NOMO-1 treated with dmso at 0.1 percent for 144 hours (cell line): ENCODE measurements at regions not wholly inside any gene's neighbourhood (a gene's known extent, or its start where the extent isn't known, plus 50 kb on each side); places are given as distances from the start of the nearest gene placed in this dataset.

ENCODE experiments used
- DNase-seq: peaks from one replicate; lab custom pipeline; 2025; ENCODE audit not compliant: unreplicated experiment; lab: John Stamatoyannopoulos, UW

GRCh38 chr2:160672211-160672610 is 178.6 kb upstream of the RBMS1 start:
- DNase-seq, result no peak

DNA sequence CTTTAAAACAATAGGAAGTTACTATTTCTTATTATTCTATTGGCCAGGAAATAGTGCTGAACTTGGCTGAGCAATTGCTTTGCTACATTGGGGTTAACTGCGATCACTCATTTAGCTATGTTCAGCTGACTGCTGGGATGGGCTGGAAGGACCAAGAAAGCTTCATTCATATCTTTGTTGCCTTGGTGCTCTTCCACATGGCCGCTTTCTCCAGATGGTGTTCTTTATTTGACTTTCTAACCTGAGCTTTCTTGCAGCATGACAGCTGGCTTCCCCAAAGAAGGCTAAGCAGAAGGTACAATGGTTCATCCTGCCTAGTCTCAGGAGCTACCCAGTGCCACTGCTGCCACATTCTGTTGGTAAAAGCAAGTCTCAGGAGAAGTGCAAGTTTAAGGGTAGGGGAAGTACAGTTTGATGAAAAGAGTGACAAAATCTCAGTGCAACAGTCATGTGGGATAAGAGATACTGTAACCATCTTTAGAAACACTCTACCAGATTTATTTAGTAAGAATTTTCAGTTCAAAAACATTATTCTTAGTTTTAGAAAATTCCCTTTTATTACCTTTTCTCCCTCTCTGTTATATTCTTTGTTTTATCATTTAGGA is 180.6 kb upstream of the RBMS1 start:
- DNase-seq, result no peak

- DNase-seq, result no peak
These were observed 186.1 kb upstream of the RBMS1 start for GRCh38 chr2:160679686-160680085.

DNA sequence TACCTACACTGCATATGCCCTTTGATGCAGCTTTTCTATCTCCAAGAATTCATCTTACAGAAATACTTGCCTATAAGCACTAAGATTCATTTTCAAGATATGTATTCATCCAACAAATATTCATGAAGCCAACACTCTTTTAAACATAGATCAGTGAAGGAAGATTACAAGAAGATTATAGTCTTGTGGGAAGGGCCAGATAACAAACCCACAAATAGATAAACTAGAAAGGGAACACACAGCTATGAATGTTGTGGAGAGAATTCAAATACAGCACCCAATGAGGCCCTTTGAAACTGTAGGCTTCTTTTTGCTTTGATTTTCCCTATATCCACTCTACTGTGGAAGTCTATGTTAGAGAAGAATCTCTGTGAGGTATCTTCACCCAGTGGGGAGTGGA is 186.7 kb upstream of the RBMS1 start:
- no peak for DNase-seq

GRCh38 chr2:160680974-160681373 is 187.4 kb upstream of the RBMS1 start:
- no peak for DNase-seq

GRCh38 chr2:160683206-160683605 is 189.6 kb upstream of the RBMS1 start:
- no peak for DNase-seq

DNA sequence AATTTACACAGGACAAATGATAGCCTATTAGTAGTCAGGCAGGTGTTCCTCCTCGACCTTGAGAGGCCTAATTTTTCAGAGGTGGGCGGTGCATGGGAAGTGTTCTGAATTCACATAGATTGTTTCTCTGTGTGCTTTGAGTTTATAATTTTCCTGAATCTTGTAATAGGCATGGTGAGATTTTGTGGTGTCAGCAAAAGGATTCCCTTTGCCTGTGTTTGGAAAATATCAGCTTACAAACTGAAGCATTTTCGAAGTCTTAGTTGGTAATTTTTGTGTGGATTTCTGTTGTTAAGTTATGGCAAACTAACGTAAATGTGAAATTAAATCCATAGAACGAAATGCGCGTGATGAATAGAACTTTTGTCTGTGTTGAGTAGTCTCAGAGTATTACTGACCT is 194.0 kb upstream of the RBMS1 start:
- no peak for DNase-seq

DNA sequence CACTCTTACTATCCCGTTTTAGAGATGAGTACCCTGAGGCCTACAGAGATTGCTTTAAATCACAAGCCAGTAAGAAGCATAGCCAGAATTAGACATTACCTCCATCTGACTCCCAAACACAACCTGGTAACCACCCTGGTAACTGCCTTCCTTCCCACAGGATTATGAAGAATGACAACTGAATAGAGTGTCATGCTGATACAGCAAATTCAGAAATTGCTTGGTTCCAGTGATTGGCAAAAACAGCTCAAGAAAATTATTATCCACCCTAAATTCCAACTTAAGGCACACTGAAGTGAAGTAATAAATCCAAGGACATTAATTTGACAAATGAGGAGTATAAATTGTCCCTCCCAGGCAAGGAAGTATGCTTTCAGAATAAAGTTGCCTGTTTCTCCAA is 195.8 kb upstream of the RBMS1 start:
- no peak for DNase-seq

- no peak for DNase-seq
These were observed 200.6 kb upstream of the RBMS1 start for GRCh38 chr2:160694221-160694620.

DNA sequence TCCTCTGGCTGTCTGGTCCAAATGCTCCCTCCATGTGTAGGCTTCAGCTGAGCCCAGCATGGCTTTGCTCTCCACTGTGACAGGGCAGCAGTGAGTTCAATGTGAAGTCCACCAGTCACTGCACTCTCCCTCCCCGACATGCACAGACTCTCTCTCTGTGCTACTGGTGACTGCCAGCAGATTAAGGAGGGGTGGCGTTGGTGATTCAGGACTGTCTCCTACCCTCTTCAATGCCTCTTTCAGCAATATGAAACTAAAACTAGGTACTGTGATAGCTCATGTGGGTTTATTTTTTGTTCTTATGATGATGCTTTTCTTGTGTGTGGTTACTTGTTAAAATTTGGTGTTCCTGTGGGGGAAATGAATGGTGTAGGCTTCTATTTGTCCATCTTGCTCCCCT is 201.0 kb upstream of the RBMS1 start:
- no peak for DNase-seq

DNA sequence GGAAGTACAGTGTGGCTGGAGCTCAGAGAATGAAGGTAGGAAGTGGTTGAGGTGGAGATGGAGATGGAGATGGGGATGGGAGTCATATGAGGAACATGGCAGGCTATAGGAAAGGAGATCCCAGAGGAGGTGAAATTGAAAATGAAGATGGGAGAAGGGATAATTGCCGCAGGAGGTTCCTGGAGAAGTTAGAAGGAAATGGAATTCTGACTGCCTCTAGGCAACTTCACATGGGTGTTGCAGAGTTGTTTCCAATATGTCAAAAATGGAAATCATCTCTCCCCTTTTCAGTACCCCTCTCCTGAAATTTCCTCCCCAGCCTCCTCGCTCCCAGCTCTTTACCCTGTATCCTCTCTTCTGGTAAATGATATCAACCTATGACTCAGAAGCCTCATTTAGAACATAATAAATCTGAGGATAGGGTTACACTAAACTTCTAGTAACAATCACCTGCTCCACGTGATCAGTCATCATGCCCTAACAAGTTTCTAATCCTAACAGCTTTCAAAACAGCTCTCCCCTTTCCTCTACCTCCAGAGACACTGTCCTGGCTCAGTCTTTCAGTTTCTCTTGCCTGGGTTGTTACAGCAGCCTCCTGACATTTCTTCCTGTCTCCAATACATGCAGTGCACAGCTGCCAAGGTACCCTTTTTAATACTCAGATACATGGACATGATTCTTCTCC is 201.9 kb upstream of the RBMS1 start:
- DNase-seq, result no peak

GRCh38 chr2:160696087-160696452 is 202.5 kb upstream of the RBMS1 start:
- no peak for DNase-seq

- DNase-seq, result no peak
These were observed 204.2 kb upstream of the RBMS1 start for GRCh38 chr2:160697817-160698216.

GRCh38 chr2:160700021-160700814 is 206.6 kb upstream of the RBMS1 start:
- no peak for DNase-seq

GRCh38 chr2:160701822-160702221 is 208.2 kb upstream of the RBMS1 start:
- DNase-seq, result no peak

GRCh38 chr2:160702754-160703153 is 209.1 kb upstream of the RBMS1 start:
- no peak for DNase-seq

DNA sequence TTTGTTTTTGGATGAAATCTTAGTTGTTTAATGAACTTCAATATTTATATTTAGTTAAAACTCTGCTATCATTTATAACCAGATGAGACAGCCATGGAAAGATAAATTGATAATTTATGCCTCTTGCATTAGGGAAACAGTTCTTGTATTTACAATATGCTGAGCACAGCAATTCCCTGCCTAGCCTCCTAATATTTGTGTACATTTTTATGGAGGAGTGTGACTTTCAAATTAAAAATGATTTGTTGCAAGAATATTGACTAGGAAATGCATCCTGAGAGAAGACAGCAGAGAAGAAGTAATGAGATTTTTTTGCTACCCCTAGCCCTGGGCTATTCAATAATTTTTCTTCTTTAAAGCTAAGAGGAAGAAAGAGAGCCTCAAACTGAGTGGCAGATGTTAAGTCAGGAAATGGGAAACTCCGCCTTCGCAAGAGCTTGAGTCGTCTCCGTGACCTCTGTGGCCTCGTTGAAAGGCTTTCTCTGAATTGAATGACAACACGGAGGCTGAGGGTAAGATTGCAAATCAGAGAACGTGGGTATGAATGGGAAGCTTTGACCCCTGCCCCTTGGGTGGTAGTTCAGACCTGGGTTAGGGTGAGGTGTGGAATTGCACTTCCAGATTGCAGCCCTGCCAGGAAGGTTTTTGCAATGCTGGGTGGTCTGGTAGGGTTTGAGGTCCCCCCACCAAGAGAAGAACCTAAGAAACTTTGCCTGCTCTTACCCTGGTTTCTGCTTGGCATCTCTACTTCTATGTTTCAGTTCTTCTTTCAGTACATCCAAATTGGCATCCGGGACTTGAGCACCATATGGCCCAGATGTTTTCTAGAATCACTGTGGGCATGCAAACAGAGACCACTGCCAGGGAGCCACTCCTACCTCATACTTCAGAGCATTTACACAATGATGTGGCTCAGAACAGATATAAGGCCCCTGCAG is 210.3 kb upstream of the RBMS1 start:
- DNase-seq, result peak; percentile 73

DNA sequence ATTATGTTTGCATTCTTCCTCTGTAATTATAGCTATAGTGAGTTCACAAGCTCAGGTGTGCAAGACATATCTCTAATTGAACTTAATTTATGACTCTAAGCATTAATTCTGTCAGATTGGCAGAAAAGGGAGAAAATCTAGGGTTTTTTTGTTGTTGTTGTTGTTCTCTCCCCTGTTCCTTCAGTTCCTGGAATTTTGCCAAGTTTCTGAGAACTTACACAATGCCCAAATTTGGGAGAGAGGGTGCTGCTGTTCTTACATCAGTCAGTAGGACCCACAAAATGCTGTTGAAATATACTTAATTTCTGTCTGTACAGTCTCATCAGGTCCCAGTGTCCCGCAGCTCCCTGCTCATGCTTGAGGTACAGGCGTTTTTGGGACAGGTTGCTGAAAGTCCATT is 221.8 kb upstream of the RBMS1 start:
- DNase-seq, result no peak

- no peak for DNase-seq
These were observed 225.5 kb upstream of the RBMS1 start for GRCh38 chr2:160719116-160719515.

- DNase-seq, result no peak
These were observed 226.5 kb upstream of the RBMS1 start for GRCh38 chr2:160720098-160720497.
